Endothelial cell of umbilical vein (primary cell): ENCODE measurements at regions not wholly inside any gene's neighbourhood (a gene's known extent, or its start where the extent isn't known, plus 50 kb on each side); places are given as distances from the start of the nearest gene placed in this dataset.

ENCODE experiments used
- BruUV-seq: library from RNA; stranded (reverse); fragments of 400-500 nt; replicated peaks from 2 replicates; lab custom pipeline; 2021; lab: Mats Ljungman, UMichigan
- CTCF ChIA-PET: fragments of 300-600, 350-600 bp; sonication (Branson Sonifier 250); formaldehyde crosslinking; loops from one replicate; lab custom pipeline; 2021; ENCODE audit warnings: antibody characterized with exemption, inconsistent platforms; lab: Charles Lee
- POLR2A ChIA-PET: fragments of 300-600, 350-600 bp; sonication (Branson Sonifier 250); formaldehyde crosslinking; loops from one replicate; lab custom pipeline; 2021; ENCODE audit warnings: antibody characterized with exemption, inconsistent platforms; lab: Charles Lee
- DNase-seq: peaks from one replicate; pipeline ENCODE4 v3.0.0-alpha.2; 2011; ENCODE audit warnings: low read depth, low spot score
- FAIRE-seq: peaks from 2 replicates; lab custom pipeline; 2011; peaks lifted over from hg19 to GRCh38; lab: Jason Lieb, UNC
- H2AFZ ChIP-seq: 2 replicates; pipeline ENCODE4 v1.6.0; 2012; ENCODE audit warnings: low read depth, low read length, control low read depth, inconsistent platforms
- H3K27ac ChIP-seq: 2 replicates; pipeline ENCODE4 v1.5.1; 2011; ENCODE audit warnings: low read depth, mild to moderate bottlenecking, control low read depth, low read length, moderate library complexity; ENCODE audit not compliant: insufficient read depth
- H3K27me3 ChIP-seq, 2 experiments: 2 replicates each; pipeline versions ENCODE4 v1.6.0 to v1.6.1; 2011; ENCODE audit warnings: low read length in 2 of 2, mixed read lengths in 1 of 2; ENCODE audit not compliant: control insufficient read depth in 2 of 2, insufficient read depth in 2 of 2
- H3K36me3 ChIP-seq, 2 experiments: 2 replicates in 1 of 2; 3 replicates in 1 of 2; pipeline ENCODE4 v1.5.1; 2011; ENCODE audit warnings: low read length in 2 of 2, mild to moderate bottlenecking in 1 of 2, moderate library complexity in 1 of 2; ENCODE audit not compliant: control insufficient read depth in 2 of 2, insufficient read depth in 2 of 2; ENCODE audit errors: extremely low read depth in 1 of 2
- H3K4me1 ChIP-seq: 3 replicates; pipeline ENCODE4 v1.5.1; 2011; ENCODE audit warnings: mild to moderate bottlenecking, low read length; ENCODE audit not compliant: control insufficient read depth, insufficient read depth; ENCODE audit errors: extremely low read depth
- H3K4me2 ChIP-seq: 2 replicates; pipeline ENCODE4 v1.6.1; 2011; ENCODE audit warnings: low read length, control low read depth, mixed read lengths; ENCODE audit not compliant: insufficient read depth
- H3K4me3 ChIP-seq, 3 experiments: fragments of 200-600 bp in 1 of 3; sonication (generic), shearing (Covaris generic) in 1 of 3; replicated peaks in 1 of 3; 2 replicates each; pipeline ENCODE4 v1.5.1; 2011 to 2016; ENCODE audit warnings: control low read depth in 3 of 3, low read length in 3 of 3, mild to moderate bottlenecking in 2 of 3, inconsistent platforms in 1 of 3, low read depth in 1 of 3, moderate library complexity in 1 of 3; ENCODE audit not compliant: insufficient read depth in 1 of 3
- H3K79me2 ChIP-seq: 2 replicates; pipeline ENCODE4 v1.6.0; 2012; ENCODE audit warnings: low read length, inconsistent platforms; ENCODE audit not compliant: control insufficient read depth, insufficient read depth
- H3K9ac ChIP-seq: replicated peaks from 2 replicates; pipeline ENCODE3; 2011; ENCODE audit warnings: low read length, control low read depth; ENCODE audit not compliant: insufficient read depth; ENCODE audit errors: extremely low read depth
- H3K9me1 ChIP-seq: replicated peaks from 3 replicates; pipeline ENCODE4 v1.6.0; 2011; ENCODE audit warnings: mild to moderate bottlenecking, low read length; ENCODE audit not compliant: control insufficient read depth, insufficient read depth; ENCODE audit errors: extremely low read depth
- H3K9me3 ChIP-seq: replicated peaks from 2 replicates; pipeline ENCODE4 v1.5.1; 2012; ENCODE audit warnings: low read length, inconsistent platforms; ENCODE audit not compliant: control insufficient read depth, insufficient read depth
- H4K20me1 ChIP-seq: replicated peaks from 2 replicates; pipeline ENCODE3; 2011; ENCODE audit warnings: mild to moderate bottlenecking, low read length; ENCODE audit not compliant: control insufficient read depth, insufficient read depth; ENCODE audit errors: extremely low read depth
- EZH2 ChIP-seq: IDR thresholded peaks from 2 replicates; pipeline ENCODE4 v1.6.1; 2012; ENCODE audit warnings: borderline replicate concordance, low read depth, mild to moderate bottlenecking, moderate library complexity, low read length, inconsistent platforms; ENCODE audit not compliant: severe bottlenecking
- FOS ChIP-seq: IDR thresholded peaks from 2 replicates; pipeline ENCODE4 v1.6.1; 2011; ENCODE audit warnings: mild to moderate bottlenecking, low read length, moderate library complexity, borderline replicate concordance; ENCODE audit not compliant: insufficient read depth
- GATA2 ChIP-seq: IDR thresholded peaks from 2 replicates; pipeline ENCODE4 v1.7.0; 2011; ENCODE audit warnings: low read depth, mild to moderate bottlenecking, moderate library complexity, mixed read lengths, low read length; ENCODE audit not compliant: insufficient read length, insufficient read depth
- JUN ChIP-seq: IDR thresholded peaks from 2 replicates; pipeline ENCODE4 v1.6.1; 2011; ENCODE audit warnings: borderline replicate concordance, low read depth; ENCODE audit not compliant: insufficient read length, insufficient read depth
- MYC ChIP-seq: IDR thresholded peaks from one replicate; pipeline ENCODE4 v1.6.1; 2011; ENCODE audit warnings: mild to moderate bottlenecking, low read depth, low read length
- POLR2A ChIP-seq: IDR thresholded peaks from 2 replicates; pipeline ENCODE4 v1.6.1; 2012; ENCODE audit warnings: low read depth, mild to moderate bottlenecking, control low read depth, low read length
- POLR2AphosphoS5 ChIP-seq: IDR thresholded peaks from 2 replicates; pipeline ENCODE4 v1.6.1; 2012; ENCODE audit warnings: low read depth, mild to moderate bottlenecking, control low read depth, low read length, moderate library complexity; ENCODE audit not compliant: insufficient read depth
- dilution Hi-C: fragments of 300-500 bp; cut with MboI; formaldehyde crosslinking; loops from one replicate; pipeline ENCODE4 v1.15.0; 2019; ENCODE audit warnings: low sequenced_read_pairs; ENCODE audit not compliant: extremely low pct_ligation_motif_present
- intact Hi-C: fragments of 100-400 bp; cut with micrococcal nuclease; formaldehyde crosslinking; loops from one replicate; pipeline ENCODE4 v1.10.0; 2022
- TF ChIP-seq, protein P1 (sequence below): IDR thresholded peaks from 2 replicates; pipeline ENCODE4 v1.6.1; 2011; ENCODE audit not compliant: insufficient read depth, insufficient read length
- TF ChIP-seq, protein P2 (sequence below), 2 donors: IDR thresholded peaks; 1 replicate in 1 of 2; 2 replicates in 1 of 2; pipeline ENCODE4 v1.5.1; 2011; ENCODE audit warnings: low read length in 2 of 2, mild to moderate bottlenecking in 2 of 2, moderate library complexity in 2 of 2, control low read depth in 1 of 2, inconsistent platforms in 1 of 2, low read depth in 1 of 2; ENCODE audit not compliant: insufficient read depth in 1 of 2; ENCODE audit errors: extremely low read depth in 1 of 2

DNA sequence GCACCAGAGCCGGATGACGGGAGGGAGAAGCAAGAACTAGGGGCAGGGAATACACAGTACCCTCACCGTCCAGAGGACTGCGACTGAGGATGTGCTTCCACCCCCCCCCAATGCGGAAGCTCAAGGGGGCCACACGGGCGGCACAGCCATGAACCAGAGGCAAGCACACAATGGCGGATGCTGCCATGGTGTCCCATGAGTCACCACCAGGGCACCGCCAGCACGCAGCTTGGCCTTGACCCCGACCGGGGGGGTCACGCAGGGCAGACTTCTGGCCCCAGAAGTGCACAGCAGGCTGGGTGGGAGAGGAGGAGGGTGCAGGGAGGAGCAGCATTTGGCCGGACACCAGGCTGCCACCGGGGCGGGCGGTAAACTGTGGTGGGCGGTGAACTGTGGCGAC, 83.5 kb upstream of the ZNF254 start:
- no peak overlapping the region for H3K4me2 ChIP-seq
- H3K4me3 ChIP-seq = no peak overlapping the region
- no peak overlapping the region for H3K9ac ChIP-seq
- H3K9me1 ChIP-seq = no peaks in the 10 kb centered on the region
- no peaks in the 10 kb centered on the region for H3K36me3 ChIP-seq
- H3K9me3 ChIP-seq = peaks cover 2% of the 10 kb centered on the region
- ChIA-PET CTCF (no interaction called here), POLR2A (no interaction called here)
- no peaks in the 10 kb centered on the region for H3K27me3 ChIP-seq
- intact Hi-C loops = no loop called here
- no peaks in the 10 kb centered on the region for H3K4me1 ChIP-seq
- TF ChIP-seq POLR2A (no peak), GATA2 (no peak), EZH2 (no peak), JUN (no peak), FOS (no peak), POLR2AphosphoS5 (no peak), MYC (no peak)
- TF ChIP-seq, protein P1, sequence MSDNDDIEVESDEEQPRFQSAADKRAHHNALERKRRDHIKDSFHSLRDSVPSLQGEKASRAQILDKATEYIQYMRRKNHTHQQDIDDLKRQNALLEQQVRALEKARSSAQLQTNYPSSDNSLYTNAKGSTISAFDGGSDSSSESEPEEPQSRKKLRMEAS = no peak
- TF ChIP-seq, protein P2, sequence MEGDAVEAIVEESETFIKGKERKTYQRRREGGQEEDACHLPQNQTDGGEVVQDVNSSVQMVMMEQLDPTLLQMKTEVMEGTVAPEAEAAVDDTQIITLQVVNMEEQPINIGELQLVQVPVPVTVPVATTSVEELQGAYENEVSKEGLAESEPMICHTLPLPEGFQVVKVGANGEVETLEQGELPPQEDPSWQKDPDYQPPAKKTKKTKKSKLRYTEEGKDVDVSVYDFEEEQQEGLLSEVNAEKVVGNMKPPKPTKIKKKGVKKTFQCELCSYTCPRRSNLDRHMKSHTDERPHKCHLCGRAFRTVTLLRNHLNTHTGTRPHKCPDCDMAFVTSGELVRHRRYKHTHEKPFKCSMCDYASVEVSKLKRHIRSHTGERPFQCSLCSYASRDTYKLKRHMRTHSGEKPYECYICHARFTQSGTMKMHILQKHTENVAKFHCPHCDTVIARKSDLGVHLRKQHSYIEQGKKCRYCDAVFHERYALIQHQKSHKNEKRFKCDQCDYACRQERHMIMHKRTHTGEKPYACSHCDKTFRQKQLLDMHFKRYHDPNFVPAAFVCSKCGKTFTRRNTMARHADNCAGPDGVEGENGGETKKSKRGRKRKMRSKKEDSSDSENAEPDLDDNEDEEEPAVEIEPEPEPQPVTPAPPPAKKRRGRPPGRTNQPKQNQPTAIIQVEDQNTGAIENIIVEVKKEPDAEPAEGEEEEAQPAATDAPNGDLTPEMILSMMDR (IDR thresholded peaks at IDR 0.05; ENCODE audit: extremely low read depth in 1 of 2, insufficient read depth in 1 of 2, low read depth in 1 of 2, low read length in 2 of 2) = no peak
- dilution Hi-C loops = no loop called here
- FAIRE-seq = no peak
- no TSS peak for BruUV-seq
- H4K20me1 ChIP-seq = no peaks in the 10 kb centered on the region
- H2AFZ ChIP-seq = no peak overlapping the region
- H3K27ac ChIP-seq = no peak overlapping the region
- DNase-seq = no peak
- no peaks in the 10 kb centered on the region for H3K79me2 ChIP-seq
